CD4-positive, alpha-beta T cell treated with Interleukin-4 for 4 hours (primary cell): ENCODE measurements at regions not wholly inside any gene's neighbourhood (a gene's known extent, or its start where the extent isn't known, plus 50 kb on each side); places are given as distances from the start of the nearest gene placed in this dataset.

Experiments used
- DNase-seq: peaks from one replicate; pipeline ENCODE4 v3.0.0-alpha.2; 2020

- DNase-seq: no peak
These were observed 233.9 kb downstream of the MRPL39 start for GRCh38 chr21:25373126-25374082.

- DNase-seq: no peak
These were observed 235.3 kb downstream of the MRPL39 start for GRCh38 chr21:25371841-25372425.

GRCh38 chr21:25370311-25370744 is 237.0 kb downstream of the MRPL39 start:
- no peak for DNase-seq

DNA sequence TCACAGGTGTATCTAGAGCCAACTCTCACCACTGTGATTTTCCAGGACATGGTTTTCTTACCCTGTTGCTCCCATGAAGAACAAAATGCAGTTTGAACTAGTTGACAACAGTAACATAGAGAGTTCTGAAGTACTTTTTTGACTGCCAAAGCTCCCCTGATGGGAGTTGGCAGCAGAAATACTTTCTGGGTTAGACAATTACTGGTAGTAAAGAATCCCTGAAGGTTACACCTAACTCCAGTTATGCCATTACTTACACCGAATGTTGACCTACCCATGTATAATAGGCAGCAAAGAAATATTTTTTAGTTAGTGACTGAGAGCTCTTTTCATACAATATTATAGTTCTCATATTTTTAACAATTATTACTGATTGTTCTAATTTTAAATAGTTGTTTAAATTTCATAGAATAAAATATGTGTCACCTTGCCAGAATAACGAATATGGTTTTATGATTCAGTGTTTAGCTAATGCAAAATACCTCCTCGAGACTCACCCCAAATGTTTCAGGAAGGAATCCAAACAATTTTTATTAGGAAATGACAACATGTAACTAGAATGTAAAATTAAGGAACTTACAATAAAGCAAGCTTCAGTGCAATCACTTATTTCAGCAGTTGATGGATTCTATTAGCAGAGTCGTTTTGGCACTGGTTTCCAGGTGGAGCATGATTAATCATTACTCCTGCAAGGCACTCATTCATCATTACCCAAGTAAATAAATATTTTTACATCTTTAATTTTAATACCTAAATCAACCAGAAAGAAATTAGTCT is 237.6 kb downstream of the MRPL39 start:
- no peak for DNase-seq

GRCh38 chr21:25368531-25368930 is 238.8 kb downstream of the MRPL39 start:
- DNase-seq: no peak

DNA sequence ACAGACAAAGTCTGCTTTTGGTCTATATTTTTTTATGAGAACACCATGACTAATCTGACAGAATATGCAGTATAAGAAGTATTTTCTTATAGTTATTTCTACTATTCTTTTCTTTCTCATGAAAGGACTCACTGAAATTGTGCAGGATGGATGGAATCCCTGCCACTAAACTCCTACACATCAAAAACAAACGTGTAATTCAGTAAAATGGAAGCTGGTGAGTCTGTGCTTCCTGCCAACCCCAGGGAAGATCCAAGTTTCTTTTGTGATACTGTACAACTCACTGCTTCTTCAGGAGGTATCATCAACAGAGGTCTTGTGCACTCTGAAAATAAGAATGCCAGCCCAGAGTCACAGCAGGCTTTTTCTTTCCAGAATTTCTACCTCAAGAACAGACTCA is 241.2 kb downstream of the MRPL39 start:
- DNase-seq: no peak

DNA sequence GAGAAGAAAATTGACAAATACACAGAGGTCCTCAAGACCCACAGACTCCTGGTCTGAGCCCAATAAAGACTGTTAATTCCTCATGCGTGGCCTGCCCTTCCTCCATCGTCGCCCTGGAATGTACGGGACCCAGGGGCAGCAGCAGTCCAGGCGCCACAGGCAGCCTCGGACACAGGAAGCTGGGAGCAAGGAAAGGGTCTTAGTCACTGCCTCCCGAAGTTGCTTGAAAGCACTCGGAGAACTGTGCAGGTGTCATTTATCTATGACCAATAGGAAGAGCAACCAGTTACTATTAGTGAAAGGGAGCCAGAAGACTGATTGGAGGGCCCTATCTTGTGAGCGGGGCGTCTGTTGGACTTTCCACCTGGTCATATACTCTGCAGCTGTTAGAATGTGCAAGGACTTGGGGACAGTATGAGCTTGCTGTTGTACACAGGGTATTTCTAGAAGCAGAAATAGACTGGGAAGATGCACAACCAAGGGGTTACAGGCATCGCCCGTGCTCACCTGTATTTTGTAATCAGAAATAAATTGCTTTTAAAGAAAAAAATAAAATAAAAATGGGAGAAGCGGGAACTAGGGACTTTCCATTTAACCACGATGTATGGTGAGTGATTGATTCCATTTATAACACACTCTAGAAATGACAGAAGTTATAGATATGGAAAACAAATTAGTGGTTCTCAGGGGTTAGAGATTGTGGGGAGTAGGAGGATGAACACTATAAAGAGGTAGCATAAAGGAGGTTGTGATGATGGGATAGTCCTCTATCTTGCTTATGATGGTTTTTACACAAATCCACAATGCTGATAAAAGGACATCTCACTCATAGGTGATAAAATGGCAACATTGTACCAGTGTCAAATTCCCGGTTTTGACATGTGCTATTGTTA is 244.7 kb downstream of the MRPL39 start:
- DNase-seq: no peak

DNA sequence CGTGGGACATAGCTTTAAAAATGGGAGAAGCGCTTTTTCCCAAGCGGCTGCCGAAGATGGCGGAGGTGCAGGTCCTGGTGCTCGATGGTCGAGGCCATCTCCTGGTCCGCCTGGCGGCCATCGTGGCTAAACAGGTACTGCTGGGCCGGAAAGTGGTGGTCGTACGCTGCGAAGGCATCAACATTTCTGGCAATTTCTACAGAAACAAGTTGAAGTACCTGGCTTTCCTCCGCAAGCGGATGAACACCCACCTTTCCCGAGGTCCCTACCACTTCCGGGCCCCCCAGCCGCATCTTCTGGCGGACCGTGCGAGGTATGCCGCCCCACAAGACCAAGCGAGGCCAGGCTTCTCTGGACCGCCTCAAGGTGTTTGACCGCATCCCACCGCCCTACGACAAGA is 245.5 kb downstream of the MRPL39 start:
- DNase-seq: no peak

GRCh38 chr21:25361097-25361496 is 246.2 kb downstream of the MRPL39 start:
- no peak for DNase-seq

DNA sequence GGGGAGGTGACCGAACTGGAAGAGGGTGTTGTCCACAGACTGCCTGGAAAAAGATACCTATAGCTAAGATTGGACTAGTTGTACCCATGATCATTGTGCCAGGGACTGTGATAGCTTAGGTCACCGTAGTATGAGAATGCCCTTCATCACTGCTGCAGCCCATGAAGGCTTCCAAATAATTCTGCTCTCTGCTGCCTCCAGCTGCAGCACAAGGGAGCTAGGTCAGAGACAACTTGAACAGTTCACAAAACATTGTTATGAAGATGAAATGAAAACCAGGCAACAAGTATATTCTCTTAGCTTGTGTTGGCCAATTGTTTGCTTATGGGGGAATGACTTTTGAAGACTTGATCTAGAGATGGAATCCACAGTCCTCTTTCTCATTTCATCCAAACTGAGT is 246.7 kb downstream of the MRPL39 start:
- DNase-seq: no peak

- no peak for DNase-seq
These were observed 247.6 kb downstream of the MRPL39 start for GRCh38 chr21:25359724-25360123.

DNA sequence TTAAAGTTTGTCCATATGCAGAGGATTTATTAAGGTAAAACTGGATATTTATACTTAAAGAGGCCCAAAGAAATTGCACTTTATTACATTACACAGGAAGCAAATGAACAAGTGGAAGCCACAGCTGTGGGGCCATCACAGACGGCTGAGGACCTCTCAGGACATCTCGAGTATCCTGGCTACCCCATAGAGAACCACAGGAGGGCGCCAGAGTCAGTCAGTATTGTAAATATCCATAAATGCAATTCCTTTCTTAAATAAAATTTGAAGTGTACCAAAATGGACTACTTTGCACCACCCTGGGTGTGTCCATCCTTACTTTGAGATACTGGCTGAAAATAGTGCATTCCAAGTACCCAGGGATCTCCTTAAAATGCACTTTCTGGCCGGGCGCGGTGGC is 257.2 kb downstream of the MRPL39 start:
- no peak for DNase-seq

DNA sequence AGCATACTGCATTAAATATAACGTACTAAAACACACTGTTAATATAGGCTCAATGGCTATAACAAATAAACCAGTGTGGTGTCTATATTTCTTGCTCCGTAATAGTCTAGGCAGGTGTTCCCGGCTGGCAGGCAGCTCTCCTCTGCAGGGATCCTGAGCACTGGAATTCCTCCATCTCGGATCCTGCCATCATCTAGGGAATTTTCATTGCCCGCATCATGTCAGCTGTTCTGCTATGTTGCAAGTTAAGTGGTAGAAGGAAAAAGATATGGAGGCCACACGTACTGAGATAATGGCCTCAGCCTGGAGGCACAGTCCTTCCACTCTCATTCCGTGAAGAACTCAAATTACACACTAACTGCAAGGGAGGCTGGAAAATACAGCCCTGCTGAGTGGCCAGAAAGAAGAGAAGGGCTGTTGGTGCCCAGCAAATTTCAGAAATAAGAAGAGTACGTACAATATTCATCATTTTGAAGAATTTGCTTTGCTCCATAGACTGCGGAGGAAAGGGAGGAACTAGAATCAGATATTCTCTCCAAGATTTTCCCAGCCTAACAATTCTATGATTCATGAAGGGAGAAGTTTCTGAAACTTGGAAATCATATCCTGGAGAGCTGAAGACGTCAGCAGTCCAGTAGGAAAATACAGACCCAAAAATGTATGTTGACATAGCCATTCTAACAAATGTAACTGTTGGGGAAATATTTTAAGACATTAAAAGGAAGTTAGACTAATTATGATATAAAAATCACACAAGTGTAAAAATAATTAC is 263.3 kb downstream of the MRPL39 start:
- no peak for DNase-seq

- DNase-seq: no peak
These were observed 264.5 kb downstream of the MRPL39 start for GRCh38 chr21:25342816-25343215.

GRCh38 chr21:25341981-25342380 is 265.3 kb downstream of the MRPL39 start:
- no peak for DNase-seq

GRCh38 chr21:25338415-25338814 is 268.9 kb downstream of the MRPL39 start:
- no peak for DNase-seq

DNA sequence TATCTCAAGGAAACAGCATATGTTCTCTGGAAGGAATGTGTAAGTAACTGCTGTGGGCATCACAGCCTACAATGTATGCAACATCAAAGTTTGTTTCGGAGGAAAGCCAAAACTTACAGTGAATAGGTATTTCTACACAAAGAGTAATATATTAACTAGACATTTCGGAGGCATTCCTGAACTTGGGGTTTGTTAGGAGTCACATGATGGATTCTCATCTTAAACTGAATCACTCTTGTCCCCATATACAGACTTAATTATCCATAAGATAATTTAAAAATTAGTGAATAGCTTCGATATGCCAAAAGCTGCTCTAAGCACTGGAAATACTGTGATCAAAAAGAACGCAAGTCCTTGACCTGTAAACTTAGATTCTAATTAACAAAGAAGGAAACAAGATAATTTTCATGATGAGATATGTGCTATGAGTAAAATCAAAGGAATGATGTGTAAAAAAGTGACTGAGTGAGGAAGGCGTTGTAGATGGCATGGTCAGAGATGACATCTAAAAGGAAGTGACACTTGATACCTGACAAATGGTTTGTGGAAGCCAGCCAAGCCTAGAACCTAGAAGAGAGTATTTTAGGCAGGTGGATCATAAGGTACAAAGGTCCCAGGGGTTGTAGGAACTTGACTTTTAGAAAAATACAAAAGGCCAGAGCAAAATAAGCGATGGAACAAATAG is 273.1 kb downstream of the MRPL39 start:
- DNase-seq: no peak

GRCh38 chr21:25331286-25331685 is 276.0 kb downstream of the MRPL39 start:
- DNase-seq: no peak

- DNase-seq: no peak
These were observed 277.0 kb downstream of the MRPL39 start for GRCh38 chr21:25330266-25330665.

GRCh38 chr21:25329227-25329825 is 278.0 kb downstream of the MRPL39 start:
- no peak for DNase-seq

DNA sequence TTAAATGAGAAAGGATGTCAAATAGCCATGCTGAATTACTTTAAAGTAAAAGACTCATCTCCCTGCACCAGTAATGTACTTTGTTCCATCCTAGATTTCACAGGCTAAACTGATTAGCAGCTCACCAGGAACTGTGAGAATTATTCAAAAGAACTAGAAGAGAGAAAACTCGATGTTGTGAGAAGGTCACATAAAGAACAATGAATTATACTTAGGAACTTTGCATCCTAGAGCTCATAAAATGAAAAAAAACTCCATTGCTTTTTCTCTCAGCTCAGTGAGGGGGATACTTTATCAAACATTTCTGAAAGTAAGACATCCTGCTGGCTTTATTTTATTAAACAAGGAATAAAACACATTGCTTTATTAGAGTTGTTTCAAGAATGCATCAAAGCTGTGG is 278.5 kb downstream of the MRPL39 start:
- no peak for DNase-seq
